Endodermal cell (in vitro differentiated cells): ENCODE measurements at regions not wholly inside any gene's neighbourhood (a gene's known extent, or its start where the extent isn't known, plus 50 kb on each side); places are given as distances from the start of the nearest gene placed in this dataset.

Source experiments
- DNase-seq: peaks from one replicate; pipeline ENCODE4 v3.0.0-alpha.2; 2017
- H3K27ac ChIP-seq: 2 replicates; pipeline ENCODE4 v1.5.1; 2013; ENCODE audit warnings: mild to moderate bottlenecking, low read depth, low read length, moderate library complexity
- H3K27me3 ChIP-seq: 2 replicates; pipeline ENCODE4 v1.6.1; 2013; ENCODE audit warnings: mild to moderate bottlenecking, low read length, moderate library complexity; ENCODE audit not compliant: insufficient read depth, control insufficient read depth, poor library complexity, severe bottlenecking
- H3K36me3 ChIP-seq: 2 replicates; pipeline ENCODE4 v1.7.0; 2013; ENCODE audit warnings: mild to moderate bottlenecking, low read length, moderate library complexity; ENCODE audit not compliant: control insufficient read depth, insufficient read depth
- H3K4me1 ChIP-seq: one replicate; pipeline ENCODE4 v1.7.0; 2013; ENCODE audit warnings: low read length; ENCODE audit not compliant: control insufficient read depth, insufficient read depth
- H3K4me3 ChIP-seq: 2 replicates; pipeline ENCODE4 v1.5.1; 2013; ENCODE audit warnings: mild to moderate bottlenecking, low read length, moderate library complexity
- H3K9ac ChIP-seq: 2 replicates; pipeline ENCODE4 v1.6.1; 2013; ENCODE audit warnings: mild to moderate bottlenecking, low read length, moderate library complexity; ENCODE audit not compliant: poor library complexity, severe bottlenecking; ENCODE audit errors: extremely low read depth
- H3K9me3 ChIP-seq: 2 replicates; pipeline ENCODE4 v1.6.1; 2013; ENCODE audit warnings: mild to moderate bottlenecking, low read length, moderate library complexity; ENCODE audit not compliant: control insufficient read depth
- H3K27ac Mint-ChIP-seq: 2 replicates; pipeline ENCODE4 v1.8.0; 2020; ENCODE audit warnings: mixed read lengths
- H3K27me3 Mint-ChIP-seq: 2 replicates; pipeline ENCODE4 v1.8.0; 2021; ENCODE audit warnings: mild to moderate bottlenecking, mixed read lengths; ENCODE audit not compliant: insufficient read depth
- H3K36me3 Mint-ChIP-seq: 2 replicates; pipeline ENCODE4 v1.8.0; 2020; ENCODE audit warnings: low read depth, mixed read lengths
- H3K4me1 Mint-ChIP-seq: 2 replicates; pipeline ENCODE4 v1.8.0; 2020; ENCODE audit warnings: mixed read lengths
- H3K4me3 Mint-ChIP-seq: 2 replicates; pipeline ENCODE4 v1.8.0; 2020; ENCODE audit warnings: mild to moderate bottlenecking, moderate library complexity, mixed read lengths
- H3K9me3 Mint-ChIP-seq: 2 replicates; pipeline ENCODE4 v1.8.0; 2020; ENCODE audit warnings: mild to moderate bottlenecking, mixed read lengths
- CTCF ChIP-seq: fragments of 200-600 bp; sonication (generic); conservative IDR thresholded peaks from 2 replicates; pipeline ENCODE4 v1.5.0; 2021; ENCODE audit warnings: antibody characterized with exemption, mild to moderate bottlenecking
- WGBS, 2 experiments: methylation state at CpG; one replicate each; pipeline versions ENCODE4 v1.1.5 to v1.1.7; 2013; ENCODE audit warnings: missing lambda C conversion rate in 2 of 2, mixed read lengths in 1 of 2; ENCODE audit not compliant: insufficient coverage in 1 of 2, insufficient read length in 1 of 2; 5-methylcytosine and 5-hydroxymethylcytosine counted together

GRCh38 chr2:221637851-221638250, 65.7 kb upstream of the EPHA4 start:
- Histone ChIP-seq H3K4me3 (no peak overlapping the region), H3K27me3 (no peaks in the 10 kb centered on the region), H3K36me3 (no peaks in the 10 kb centered on the region), H3K9me3 (no peaks in the 10 kb centered on the region), H3K9ac (no peak overlapping the region), H3K27ac (no peak overlapping the region), H3K4me1 (no peaks in the 10 kb centered on the region)
- WGBS, 2 experiments = 92 to 94% methylated on average over 1 to 2 of the region's 2 CpGs
- Mint-ChIP-seq H3K36me3 (no peaks in the 10 kb centered on the region), H3K27ac (no peak overlapping the region), H3K27me3 (no peaks in the 10 kb centered on the region), H3K4me3 (no peak overlapping the region), H3K4me1 (no peaks in the 10 kb centered on the region), H3K9me3 (no peaks in the 10 kb centered on the region)
- DNase-seq = no peak
- no peak for TF ChIP-seq CTCF

GRCh38 chr2:221635949-221636348, 63.8 kb upstream of the EPHA4 start:
- peak; percentile 67 for TF ChIP-seq CTCF
- peak; percentile 54 for DNase-seq
- no peak overlapping the region for H3K27ac Mint-ChIP-seq
- no peaks in the 10 kb centered on the region for H3K27me3 Mint-ChIP-seq
- Histone ChIP-seq H3K4me3 (no peak overlapping the region), H3K9me3 (no peaks in the 10 kb centered on the region), H3K36me3 (no peaks in the 10 kb centered on the region), H3K4me1 (no peaks in the 10 kb centered on the region), H3K27me3 (no peaks in the 10 kb centered on the region), H3K27ac (no peak overlapping the region), H3K9ac (no peak overlapping the region)
- no peaks in the 10 kb centered on the region for H3K9me3 Mint-ChIP-seq
- H3K4me3 Mint-ChIP-seq = no peak overlapping the region
- no peaks in the 10 kb centered on the region for H3K4me1 Mint-ChIP-seq
- H3K36me3 Mint-ChIP-seq = no peaks in the 10 kb centered on the region

- H3K4me3 ChIP-seq = no peak overlapping the region
- no peak overlapping the region for H3K27ac ChIP-seq
- DNase-seq = no peak
- Mint-ChIP-seq H3K27me3 (no peaks in the 10 kb centered on the region), H3K27ac (no peak overlapping the region), H3K9me3 (no peaks in the 10 kb centered on the region), H3K4me1 (peaks cover 4% of the 10 kb centered on the region), H3K4me3 (no peak overlapping the region), H3K36me3 (no peaks in the 10 kb centered on the region)
- no peak for TF ChIP-seq CTCF
- WGBS, 2 experiments = 77 to 92% methylated on average over 5 of the region's 5 CpGs
- no peaks in the 10 kb centered on the region for H3K27me3 ChIP-seq
- H3K36me3 ChIP-seq = no peaks in the 10 kb centered on the region
- no peaks in the 10 kb centered on the region for H3K9me3 ChIP-seq
- H3K9ac ChIP-seq = no peak overlapping the region
- H3K4me1 ChIP-seq = no peaks in the 10 kb centered on the region
These were observed 57.4 kb upstream of the EPHA4 start for GRCh38 chr2:221629468-221629867.
